HEK293T (cell line): ENCODE measurements at regions not wholly inside any gene's neighbourhood (a gene's known extent, or its start where the extent isn't known, plus 50 kb on each side); places are given as distances from the start of the nearest gene placed in this dataset.

ENCODE experiments used
- CTCF ChIA-PET: fragments of 350-600 bp; formaldehyde crosslinking; extraction: SDS; loops from one replicate; lab custom pipeline; 2021; ENCODE audit warnings: antibody characterized with exemption, inconsistent platforms; lab: Yijun Ruan, JAX
- POLR2A ChIA-PET: fragments of 350-600 bp; formaldehyde crosslinking; extraction: SDS; loops from one replicate; lab custom pipeline; 2020; ENCODE audit warnings: antibody characterized with exemption, inconsistent platforms; lab: Yijun Ruan, JAX
- DNase-seq: peaks from one replicate; pipeline ENCODE4 v3.0.0; 2012; ENCODE audit warnings: mixed read lengths; ENCODE audit errors: extremely low spot score
- ARNT ChIP-seq: fragments of 450-650 bp; IDR thresholded peaks from 2 replicates; pipeline ENCODE4 v1.6.1; 2017; ENCODE audit warnings: mild to moderate bottlenecking
- BHLHE40 ChIP-seq: fragments of 450-650 bp; IDR thresholded peaks from 2 replicates; pipeline ENCODE4 v1.6.1; 2016; ENCODE audit warnings: mild to moderate bottlenecking, moderate library complexity, borderline replicate concordance
- CTBP1 ChIP-seq: fragments of 450-650 bp; IDR thresholded peaks from 2 replicates; pipeline ENCODE4 v1.6.1; 2016; ENCODE audit warnings: borderline replicate concordance
- ELF4 ChIP-seq: fragments of 450-650 bp; IDR thresholded peaks from 2 replicates; pipeline ENCODE4 v1.6.1; 2017; ENCODE audit warnings: antibody characterized with exemption
- FOXA1 ChIP-seq: fragments of 450-650 bp; IDR thresholded peaks from 2 replicates; pipeline ENCODE4 v1.6.1; 2016; ENCODE audit warnings: mild to moderate bottlenecking
- FOXK2 ChIP-seq: fragments of 450-650 bp; IDR thresholded peaks from 2 replicates; pipeline ENCODE4 v1.6.1; 2016; ENCODE audit warnings: mild to moderate bottlenecking
- FOXM1 ChIP-seq: fragments of 450-650 bp; IDR thresholded peaks from 2 replicates; pipeline ENCODE4 v1.6.1; 2017; ENCODE audit warnings: mild to moderate bottlenecking, borderline replicate concordance
- HDGF ChIP-seq: fragments of 450-650 bp; IDR thresholded peaks from 2 replicates; pipeline ENCODE4 v1.6.1; 2017; ENCODE audit warnings: antibody characterized with exemption, borderline replicate concordance
- L3MBTL2 ChIP-seq: fragments of 450-650 bp; conservative IDR thresholded peaks from 2 replicates; pipeline ENCODE4 v1.6.1; 2016; ENCODE audit warnings: mild to moderate bottlenecking
- LEF1 ChIP-seq: fragments of 450-650 bp; IDR thresholded peaks from 2 replicates; pipeline ENCODE4 v1.6.1; 2017; ENCODE audit warnings: mild to moderate bottlenecking, borderline replicate concordance
- NFRKB ChIP-seq: fragments of 450-650 bp; IDR thresholded peaks from 2 replicates; pipeline ENCODE4 v1.6.1; 2016; ENCODE audit warnings: mild to moderate bottlenecking, moderate library complexity
- SP1 ChIP-seq: fragments of 450-650 bp; IDR thresholded peaks from 2 replicates; pipeline ENCODE4 v1.6.1; 2017
- SUZ12 ChIP-seq: fragments of 450-650 bp; IDR thresholded peaks from 2 replicates; pipeline ENCODE4 v1.6.1; 2016; ENCODE audit warnings: mild to moderate bottlenecking
- TARDBP ChIP-seq: fragments of 450-650 bp; IDR thresholded peaks from 2 replicates; pipeline ENCODE4 v1.6.1; 2016
- ZNF384 ChIP-seq: fragments of 450-650 bp; IDR thresholded peaks from 2 replicates; pipeline ENCODE4 v1.6.1; 2016
- TF ChIP-seq, protein P1 (sequence below): fragments of 450-650 bp; IDR thresholded peaks from 2 replicates; pipeline ENCODE4 v1.6.1; 2016

DNA sequence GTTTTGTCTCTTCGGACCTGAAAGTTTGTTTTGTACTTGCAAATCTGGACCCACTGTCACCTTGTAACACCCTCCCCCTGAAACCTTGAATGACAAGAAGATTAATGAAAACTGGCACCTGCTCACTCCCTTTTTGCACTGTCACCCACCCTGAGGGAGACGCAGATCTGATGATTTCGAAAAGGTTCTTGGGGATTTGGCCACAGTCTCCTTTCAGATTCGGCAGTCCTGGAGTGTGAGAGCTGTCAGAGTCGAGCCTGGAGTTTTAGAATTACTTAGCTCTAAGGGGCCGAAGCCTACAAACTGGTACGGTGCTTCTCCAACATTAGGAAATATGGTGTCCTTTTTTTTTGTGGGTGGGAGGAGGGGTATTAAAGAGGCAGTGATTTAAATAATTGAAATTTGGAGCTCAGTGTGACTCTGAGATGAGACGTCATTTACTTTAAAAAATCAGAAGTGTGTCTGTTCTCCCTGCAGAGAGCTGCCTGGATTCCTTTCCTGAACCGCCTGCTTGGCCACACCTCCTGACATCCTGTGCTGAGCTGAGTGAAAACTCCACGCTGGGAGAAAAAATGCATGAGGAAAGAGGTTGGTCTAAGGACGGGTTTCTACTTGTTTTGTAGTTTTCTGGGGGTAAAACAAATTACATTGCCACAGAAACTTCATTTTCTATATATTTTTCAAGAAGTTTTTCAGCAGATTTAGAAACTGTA, 447.0 kb upstream of the CDH4 start:
- ChIA-PET POLR2A (no interaction called here), CTCF (no interaction called here)
- TF ChIP-seq, protein P1, sequence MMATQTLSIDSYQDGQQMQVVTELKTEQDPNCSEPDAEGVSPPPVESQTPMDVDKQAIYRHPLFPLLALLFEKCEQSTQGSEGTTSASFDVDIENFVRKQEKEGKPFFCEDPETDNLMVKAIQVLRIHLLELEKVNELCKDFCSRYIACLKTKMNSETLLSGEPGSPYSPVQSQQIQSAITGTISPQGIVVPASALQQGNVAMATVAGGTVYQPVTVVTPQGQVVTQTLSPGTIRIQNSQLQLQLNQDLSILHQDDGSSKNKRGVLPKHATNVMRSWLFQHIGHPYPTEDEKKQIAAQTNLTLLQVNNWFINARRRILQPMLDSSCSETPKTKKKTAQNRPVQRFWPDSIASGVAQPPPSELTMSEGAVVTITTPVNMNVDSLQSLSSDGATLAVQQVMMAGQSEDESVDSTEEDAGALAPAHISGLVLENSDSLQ: no peak
- TF ChIP-seq FOXM1 (no peak), FOXA1 (no peak), SP1 (no peak), BHLHE40 (no peak), HDGF (no peak), TARDBP (no peak), ELF4 (no peak)
- DNase-seq: no peak

DNA sequence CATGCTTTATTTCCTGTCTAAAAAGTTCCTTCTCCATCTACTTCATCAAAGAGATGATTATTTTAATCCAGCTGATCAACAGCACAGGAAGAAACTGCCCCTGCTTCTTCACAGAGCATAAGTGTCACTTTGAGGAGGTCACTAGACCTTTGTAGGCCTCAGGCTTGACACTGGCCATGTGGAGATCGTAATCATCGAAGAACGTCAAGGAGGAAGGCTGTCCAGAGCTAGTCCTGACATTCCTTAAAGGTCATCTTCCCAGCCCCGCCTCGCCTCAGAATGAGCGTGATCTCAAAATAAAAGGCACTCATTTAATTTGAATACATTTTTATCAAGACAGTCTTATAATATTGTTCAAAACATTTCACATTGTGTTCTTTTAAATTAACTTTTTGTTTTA, 445.7 kb upstream of the CDH4 start:
- CTCF ChIA-PET: no interaction called here
- TF ChIP-seq ELF4 (no peak), FOXA1 (no peak), FOXK2 (no peak), SUZ12 (no peak), CTBP1 (no peak), ZNF384 (no peak), HDGF (no peak), NFRKB (no peak), SP1 (no peak), BHLHE40 (no peak), LEF1 (no peak), FOXM1 (no peak), TARDBP (no peak), L3MBTL2 (no peak), ARNT (no peak)
- TF ChIP-seq, protein P1: no peak
- DNase-seq: no peak
- POLR2A ChIA-PET: no interaction called here

DNA sequence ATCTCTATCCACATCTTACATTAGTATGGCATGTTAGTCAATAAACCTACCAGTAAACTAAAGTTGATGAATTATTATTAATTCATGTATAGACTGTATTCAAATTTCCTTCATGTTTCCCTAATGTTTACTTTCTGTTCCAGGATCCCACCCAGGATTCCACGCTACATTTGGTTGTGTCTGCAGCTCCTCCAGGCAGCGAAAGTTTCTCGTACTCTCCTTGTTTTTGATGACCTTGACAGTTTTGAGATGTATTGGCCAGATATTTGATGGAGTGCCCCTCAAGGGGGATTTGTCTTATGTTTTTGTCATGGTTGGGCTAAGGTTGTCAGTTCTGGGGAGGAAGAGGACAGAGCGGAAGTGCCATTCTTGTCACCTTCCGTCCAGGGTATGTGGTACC, 445.2 kb upstream of the CDH4 start:
- TF ChIP-seq ELF4 (no peak), ARNT (no peak), L3MBTL2 (no peak), FOXK2 (no peak), LEF1 (no peak), BHLHE40 (no peak), FOXA1 (no peak), SUZ12 (no peak), HDGF (no peak), ZNF384 (no peak), FOXM1 (no peak)

DNA sequence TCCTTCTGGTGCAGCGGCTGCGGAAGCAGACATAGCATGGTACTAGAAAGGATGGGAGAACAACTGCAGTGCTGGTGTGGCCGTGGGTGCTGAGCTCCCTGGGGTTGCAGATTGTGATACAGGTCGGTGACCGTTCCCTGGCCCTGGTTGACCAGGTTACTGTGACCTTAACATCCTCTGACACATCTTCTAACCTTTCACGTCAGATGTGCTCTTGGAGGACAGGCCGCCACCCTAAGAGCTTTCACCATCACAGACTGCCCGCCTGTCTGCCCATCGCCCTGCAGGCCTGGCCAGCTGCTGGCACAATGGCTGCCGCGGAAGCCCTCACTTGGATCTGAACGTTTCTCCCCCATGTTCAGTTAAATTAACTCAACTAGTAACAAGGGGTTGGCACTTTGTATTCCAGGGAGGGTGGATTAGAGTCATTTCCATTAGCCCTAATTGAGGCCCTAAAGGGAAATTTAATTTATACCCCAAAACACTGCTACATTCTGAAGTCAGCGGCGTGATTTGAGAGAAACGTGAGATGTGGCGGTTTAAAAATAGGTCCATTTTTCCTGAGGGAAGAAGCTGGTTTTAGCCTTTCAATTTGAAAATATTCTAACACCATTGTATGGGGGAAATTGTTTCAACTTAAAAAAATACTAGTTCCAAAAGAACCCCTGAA, 443.9 kb upstream of the CDH4 start:
- CTCF ChIA-PET: no interaction called here
- POLR2A ChIA-PET: no interaction called here
- DNase-seq: no peak
- TF ChIP-seq SUZ12: no peak
- no peak for TF ChIP-seq BHLHE40
- TF ChIP-seq ZNF384: no peak
- TF ChIP-seq, protein P1: no peak
- no peak for TF ChIP-seq FOXK2

More for the DNA sequence above, 445.2 kb upstream of the CDH4 start:
- CTCF ChIA-PET: no interaction called here
- DNase-seq: no peak
- POLR2A ChIA-PET: no interaction called here

DNA sequence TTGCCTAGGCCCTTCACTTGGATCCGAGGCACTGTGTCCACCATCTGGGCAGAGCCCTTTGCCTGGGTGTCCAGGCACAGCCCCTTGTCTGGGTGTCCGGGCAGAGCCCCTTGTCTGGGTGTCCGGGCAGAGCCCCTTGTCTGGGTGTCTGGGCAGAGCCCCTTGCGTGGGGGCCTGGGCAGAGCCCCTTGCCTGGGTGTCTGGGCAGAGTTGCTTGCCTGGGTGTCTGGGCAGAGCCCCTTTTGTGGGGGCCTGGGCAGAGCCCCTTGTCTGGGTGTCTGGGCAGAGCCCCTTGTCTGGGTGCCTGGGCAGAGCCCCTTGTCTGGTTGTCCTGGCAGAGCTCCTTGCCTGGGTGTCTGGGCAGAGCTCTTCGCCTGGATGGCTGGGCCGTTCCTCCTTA, 443.4 kb upstream of the CDH4 start:
- DNase-seq: no peak
- CTCF ChIA-PET: no interaction called here
- POLR2A ChIA-PET: no interaction called here
- TF ChIP-seq HDGF (no peak), NFRKB (no peak), FOXM1 (no peak), ZNF384 (no peak), SP1 (no peak), ELF4 (no peak), LEF1 (no peak), FOXK2 (no peak), BHLHE40 (no peak), L3MBTL2 (no peak), TARDBP (no peak), FOXA1 (no peak), ARNT (no peak), CTBP1 (no peak), SUZ12 (no peak)
- TF ChIP-seq, protein P1: no peak
